Kidney epithelial cell (primary cell): ENCODE measurements at regions not wholly inside any gene's neighbourhood (a gene's known extent, or its start where the extent isn't known, plus 50 kb on each side); places are given as distances from the start of the nearest gene placed in this dataset.
A peak's percentile ranks its signal among the peaks of the same experiment; 100 is the strongest.

Experiments used
- DNase-seq: peaks from one replicate; pipeline ENCODE4 v3.0.0-alpha.2; 2010; ENCODE audit warnings: low read depth
- H3K27me3 ChIP-seq: 2 replicates; pipeline ENCODE4 v1.6.0; 2011; ENCODE audit warnings: low read length; ENCODE audit not compliant: control insufficient read depth, insufficient read depth
- H3K36me3 ChIP-seq: 2 replicates; pipeline ENCODE4 v1.5.1; 2011; ENCODE audit warnings: low read length; ENCODE audit not compliant: control insufficient read depth, insufficient read depth
- H3K4me3 ChIP-seq: 2 replicates; pipeline ENCODE4 v1.5.1; 2011; ENCODE audit warnings: low read depth, mild to moderate bottlenecking, control low read depth, low read length
- CTCF ChIP-seq: IDR thresholded peaks from 2 replicates; pipeline ENCODE4 v1.5.1; 2011; ENCODE audit warnings: mild to moderate bottlenecking, moderate library complexity, low read length, control low read depth, inconsistent platforms; ENCODE audit not compliant: insufficient read depth, poor library complexity, severe bottlenecking

- H3K36me3 ChIP-seq: no peaks in the 10 kb centered on the region
- DNase-seq: peak; percentile 97
- no peak for TF ChIP-seq CTCF
- no peaks in the 10 kb centered on the region for H3K27me3 ChIP-seq
- no peak overlapping the region for H3K4me3 ChIP-seq
These were observed 292.8 kb upstream of the ARSJ start for GRCh38 chr4:114272226-114272625.

- Histone ChIP-seq H3K36me3 (no peaks in the 10 kb centered on the region), H3K4me3 (no peak overlapping the region), H3K27me3 (no peaks in the 10 kb centered on the region)
- TF ChIP-seq CTCF: no peak
- no peak for DNase-seq
These were observed 293.8 kb upstream of the ARSJ start for GRCh38 chr4:114273238-114273637.

- TF ChIP-seq CTCF: no peak
- H3K36me3 ChIP-seq: no peaks in the 10 kb centered on the region
- H3K4me3 ChIP-seq: no peak overlapping the region
- H3K27me3 ChIP-seq: no peaks in the 10 kb centered on the region
- DNase-seq: no peak
These were observed 298.2 kb upstream of the ARSJ start for GRCh38 chr4:114277690-114278089.

GRCh38 chr4:114279066-114279465 lies 299.6 kb upstream of the ARSJ start:
- DNase-seq: no peak
- no peak overlapping the region for H3K4me3 ChIP-seq
- no peaks in the 10 kb centered on the region for H3K27me3 ChIP-seq
- H3K36me3 ChIP-seq: no peaks in the 10 kb centered on the region
- TF ChIP-seq CTCF: no peak

GRCh38 chr4:114279711-114280110 lies 300.3 kb upstream of the ARSJ start:
- no peaks in the 10 kb centered on the region for H3K36me3 ChIP-seq
- no peak for TF ChIP-seq CTCF
- DNase-seq: no peak
- H3K27me3 ChIP-seq: no peaks in the 10 kb centered on the region
- no peak overlapping the region for H3K4me3 ChIP-seq

GRCh38 chr4:114280645-114281044 lies 301.2 kb upstream of the ARSJ start:
- Histone ChIP-seq H3K36me3 (no peaks in the 10 kb centered on the region), H3K4me3 (no peak overlapping the region), H3K27me3 (no peaks in the 10 kb centered on the region)
- no peak for DNase-seq
- no peak for TF ChIP-seq CTCF
